T47D (cell line): ENCODE measurements at regions not wholly inside any gene's neighbourhood (a gene's known extent, or its start where the extent isn't known, plus 50 kb on each side); places are given as distances from the start of the nearest gene placed in this dataset.

Experiments
- DNase-seq, 2 experiments: peaks; one replicate each; pipeline versions ENCODE4 v3.0.0 to v3.0.0-alpha.2; 2011 to 2012; ENCODE audit warnings: low read depth in 1 of 2, low spot score in 1 of 2
- JUND ChIP-seq: IDR thresholded peaks from 2 replicates; pipeline ENCODE4 v1.6.1; 2012; ENCODE audit warnings: low read depth
- in situ Hi-C: cut with HindIII; loops from 2 replicates; pipeline ENCODE4 v1.10.0; 2016; ENCODE audit warnings: low sequenced_read_pairs, low pct_unique_long_range_greater_than_20kb

DNA sequence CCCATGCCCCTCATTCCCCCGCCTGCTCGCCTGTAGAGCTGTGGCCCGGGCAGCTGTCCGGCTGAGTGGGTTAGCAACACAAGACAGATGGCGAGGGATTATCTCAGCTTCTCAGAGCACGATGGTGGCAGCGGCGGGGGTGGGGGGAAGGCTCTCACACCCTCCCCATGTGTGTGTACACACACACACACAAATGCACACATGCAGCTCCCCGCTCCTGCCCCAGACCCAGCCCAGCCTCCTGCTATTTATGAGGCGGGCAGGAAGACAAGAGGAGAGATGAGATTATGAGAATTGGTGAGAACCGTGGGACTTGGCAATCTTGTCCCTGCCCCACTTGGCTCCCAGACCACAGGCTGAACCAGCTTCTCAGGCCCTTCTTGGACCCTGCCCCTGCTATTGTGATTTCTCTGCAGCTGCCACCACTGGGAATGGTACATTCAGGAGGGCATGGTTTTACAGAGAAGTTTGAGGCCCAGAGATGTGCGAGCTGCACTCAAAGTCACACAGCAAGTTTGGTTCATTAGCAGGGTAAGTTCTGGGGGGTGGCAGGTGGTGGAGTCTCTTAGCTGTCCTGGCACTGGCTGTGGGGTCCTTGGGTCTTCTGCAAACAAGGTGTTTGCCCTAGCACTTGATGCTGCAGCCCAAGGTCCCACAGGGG lies 51.0 kb upstream of the PSD2 start:
- TF ChIP-seq JUND: no peak
- in situ Hi-C loops: no loop called here
- no peak for DNase-seq

DNA sequence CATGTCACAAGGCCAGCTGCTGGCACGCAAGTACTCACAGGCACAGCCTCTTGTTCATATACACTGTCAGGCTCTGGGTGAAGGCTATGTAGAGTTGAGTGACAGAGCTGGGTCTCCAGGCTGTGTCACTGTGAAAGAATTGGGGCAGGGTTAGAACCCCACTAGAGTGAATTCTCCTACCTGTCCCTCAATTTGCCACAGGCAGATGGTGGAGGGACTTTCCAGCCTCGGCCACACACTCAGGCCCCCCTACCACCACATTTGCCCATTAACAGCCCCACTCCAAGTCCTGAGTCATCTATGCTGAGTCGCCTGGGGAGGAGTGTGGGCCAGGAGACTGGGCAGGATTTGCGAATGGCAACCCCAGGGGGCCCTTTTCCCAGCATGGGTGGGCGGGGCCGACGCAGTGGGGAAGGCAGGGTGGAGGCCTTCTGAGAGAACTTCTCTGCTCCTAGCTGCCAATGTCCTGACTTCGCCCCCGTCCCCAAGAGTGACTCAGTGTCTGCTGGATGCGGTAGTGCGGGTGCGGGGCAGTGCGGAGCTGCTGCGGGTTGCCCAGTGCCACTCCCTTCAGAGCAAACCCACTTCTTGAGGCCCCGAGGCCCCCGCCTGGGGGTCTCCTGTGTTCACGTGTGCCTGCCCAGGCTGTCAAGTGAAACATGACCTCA lies 50.3 kb upstream of the PSD2 start:
- no peak for DNase-seq
- TF ChIP-seq JUND: no peak
- in situ Hi-C loops: no loop called here

DNA sequence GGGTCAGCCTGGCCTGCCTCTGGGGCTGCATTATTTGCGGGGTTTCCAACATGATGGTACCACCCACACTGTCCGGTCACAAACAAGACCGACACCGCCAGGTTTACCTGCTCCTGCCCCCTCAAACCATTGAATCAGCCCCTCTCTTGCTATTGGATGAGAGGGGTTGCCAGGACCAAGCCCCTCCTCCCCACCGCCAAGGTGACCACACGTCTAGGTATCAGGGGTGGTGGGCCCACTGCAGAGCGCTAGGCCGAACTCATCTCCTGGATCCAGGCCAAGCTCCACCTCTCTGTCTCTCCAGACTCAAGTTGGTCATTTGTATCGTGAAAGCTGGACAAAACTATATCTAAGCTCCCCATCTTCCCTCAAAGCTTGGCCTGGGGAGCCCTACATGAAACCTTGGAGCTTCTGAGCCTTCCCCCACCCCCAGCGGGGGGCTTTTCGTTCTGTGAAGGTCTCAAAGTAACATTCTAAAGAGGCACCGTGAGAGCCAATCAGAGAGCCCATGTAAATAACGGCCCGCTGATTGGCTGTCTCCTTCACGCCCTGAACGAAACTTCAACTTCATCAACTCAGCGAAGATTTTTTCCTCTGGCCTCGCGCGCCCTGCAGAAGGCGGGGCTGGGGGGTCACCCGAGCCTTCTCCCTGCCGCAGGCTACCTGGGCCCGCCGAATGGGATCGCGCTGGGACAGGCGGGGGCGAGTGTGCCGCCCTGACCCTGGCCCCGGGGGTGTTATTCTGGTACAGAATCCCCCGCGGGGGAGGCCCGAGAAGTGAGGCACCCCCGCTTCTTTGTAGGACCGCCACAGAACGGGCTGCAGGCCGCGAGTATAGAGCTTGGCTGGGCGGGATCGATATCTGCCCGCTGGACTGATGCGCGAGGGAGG lies 49.6 kb upstream of the PSD2 start:
- DNase-seq: peak; percentile 87 to 89
- TF ChIP-seq JUND: no peak
- in situ Hi-C loops: no loop called here
